Erythroblast (primary cell): ENCODE measurements at regions not wholly inside any gene's neighbourhood (a gene's known extent, or its start where the extent isn't known, plus 50 kb on each side); places are given as distances from the start of the nearest gene placed in this dataset.
A peak's percentile ranks its signal among the peaks of the same experiment; 100 is the strongest.

Experiments
- DNase-seq, 2 experiments: peaks; one replicate each; lab custom pipeline; 2025; lab: John Stamatoyannopoulos, UW
- GATA1 ChIP-seq: IDR thresholded peaks from 2 replicates; pipeline ENCODE4 v1.6.1; 2011; ENCODE audit warnings: low read depth, mild to moderate bottlenecking, control low read depth, low read length, moderate library complexity
- POLR2A ChIP-seq: IDR thresholded peaks from 2 replicates; pipeline ENCODE4 v1.6.1; 2011; ENCODE audit warnings: mild to moderate bottlenecking, low read length

DNA sequence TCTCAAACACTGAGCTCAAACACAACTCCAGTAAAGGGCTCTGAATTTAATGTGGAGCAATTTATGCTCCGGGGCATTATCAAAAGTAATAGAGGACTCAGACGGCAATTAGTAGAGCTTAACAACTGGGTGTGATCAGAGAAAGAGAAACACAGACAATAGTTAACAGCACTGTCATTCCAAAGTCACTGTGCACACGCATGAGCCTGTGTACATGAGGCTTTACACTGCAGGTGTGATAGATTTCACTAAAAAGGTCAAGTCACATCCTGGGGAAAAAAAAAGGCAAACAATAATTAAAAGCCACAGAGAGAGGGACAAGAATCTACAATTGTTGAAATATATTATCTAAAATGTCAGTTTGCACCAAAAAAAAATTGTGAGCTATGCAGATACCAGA lies 956.5 kb downstream of the CDH18 start:
- no peak for DNase-seq
- TF ChIP-seq POLR2A (no peak), GATA1 (no peak)

DNA sequence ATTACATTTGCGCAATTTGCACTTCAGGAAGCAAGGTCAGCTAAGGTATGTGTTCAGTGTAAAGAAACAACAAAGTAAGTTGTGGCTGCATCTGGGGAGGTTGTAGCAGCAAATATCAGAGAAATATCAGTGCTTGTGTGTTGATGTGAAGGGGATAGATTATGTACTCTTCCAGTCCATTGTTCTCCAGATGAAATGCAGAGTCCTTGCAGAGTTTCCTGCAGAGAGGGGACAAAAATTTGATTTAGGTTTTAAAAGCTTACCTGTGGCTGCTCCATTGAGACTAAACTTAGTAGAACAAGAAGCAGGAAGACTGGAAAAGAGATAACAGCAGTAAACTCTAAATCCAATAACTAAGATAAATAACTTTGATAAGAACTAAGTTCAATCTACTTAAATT lies 952.2 kb downstream of the CDH18 start:
- TF ChIP-seq POLR2A: no peak
- TF ChIP-seq GATA1: no peak
- no peak for DNase-seq

DNA sequence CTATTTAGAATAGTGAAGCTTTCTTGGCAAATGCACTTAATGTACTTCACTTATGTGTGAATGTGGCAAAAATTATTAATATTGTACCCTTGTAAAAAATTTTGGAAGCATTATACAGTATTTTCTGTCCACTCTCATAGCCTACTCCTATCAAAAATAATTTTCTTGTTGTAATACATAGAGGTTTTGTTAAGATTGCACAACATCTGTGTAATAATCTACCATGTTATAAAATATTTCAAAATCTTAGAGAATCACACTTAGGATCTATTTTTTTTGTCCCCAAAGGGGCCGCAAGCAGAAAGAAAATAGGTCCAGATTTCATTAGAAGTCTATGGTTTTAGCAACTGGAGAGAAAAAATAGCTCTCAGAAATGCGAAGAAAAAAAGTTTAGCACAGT lies 945.9 kb downstream of the CDH18 start:
- no peak for TF ChIP-seq GATA1
- TF ChIP-seq POLR2A: no peak
- DNase-seq: no peak

DNA sequence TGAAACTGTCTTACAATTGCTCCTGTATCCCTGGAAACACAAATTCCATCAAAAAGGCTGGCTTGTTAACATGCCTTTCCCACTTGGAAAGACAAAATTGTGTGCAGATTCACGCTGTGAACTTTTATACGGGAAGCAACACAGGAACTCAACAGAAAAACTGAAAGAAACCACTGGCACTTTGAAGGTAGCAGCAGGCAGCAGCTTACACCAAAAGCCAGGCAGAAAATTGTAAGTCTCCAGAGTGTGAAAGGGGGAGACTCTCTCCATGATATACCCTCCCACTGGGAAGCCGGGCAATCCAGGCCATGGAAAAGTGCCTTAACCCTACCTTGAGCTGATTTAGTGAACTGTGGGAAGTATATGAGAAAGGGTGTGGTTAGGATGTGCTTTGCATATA lies 943.7 kb downstream of the CDH18 start:
- TF ChIP-seq GATA1: no peak
- TF ChIP-seq POLR2A: no peak
- DNase-seq: no peak

DNA sequence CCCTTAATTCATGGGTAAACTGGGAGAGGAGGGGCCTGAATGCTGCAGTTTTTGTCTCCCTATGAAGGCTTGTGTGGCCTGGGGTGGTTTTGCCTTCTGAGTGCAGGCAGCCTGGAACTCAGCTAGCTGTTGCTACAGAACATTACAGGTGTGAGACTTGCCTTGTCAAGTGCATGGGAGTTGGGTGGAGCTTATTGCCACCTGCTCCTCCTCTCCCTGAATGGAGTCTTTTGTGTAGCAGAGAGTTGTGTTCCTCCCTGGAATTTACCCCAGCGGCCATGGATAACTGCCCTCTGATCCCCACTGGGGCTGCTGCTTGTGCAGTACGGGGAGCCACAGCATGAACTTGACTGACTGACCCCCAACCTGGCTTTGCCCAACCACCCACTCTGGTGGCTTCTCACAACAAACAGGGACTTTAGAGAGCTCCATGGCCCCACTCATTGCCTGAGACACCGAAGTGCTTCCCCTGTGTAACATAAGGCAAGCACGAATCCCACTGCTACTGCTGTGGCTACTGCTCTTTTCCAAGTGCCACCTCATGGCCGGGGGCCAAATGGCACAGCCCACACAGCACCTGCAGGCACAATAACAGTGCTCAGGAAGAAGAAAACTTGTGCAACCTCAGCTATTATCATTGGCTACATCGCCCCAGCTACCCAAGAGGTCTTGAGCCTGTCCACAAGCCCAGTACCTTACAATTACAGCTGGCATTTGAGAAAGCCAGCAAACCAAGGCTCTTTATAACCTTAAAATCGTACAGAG lies 942.9 kb downstream of the CDH18 start:
- no peak for DNase-seq

DNA sequence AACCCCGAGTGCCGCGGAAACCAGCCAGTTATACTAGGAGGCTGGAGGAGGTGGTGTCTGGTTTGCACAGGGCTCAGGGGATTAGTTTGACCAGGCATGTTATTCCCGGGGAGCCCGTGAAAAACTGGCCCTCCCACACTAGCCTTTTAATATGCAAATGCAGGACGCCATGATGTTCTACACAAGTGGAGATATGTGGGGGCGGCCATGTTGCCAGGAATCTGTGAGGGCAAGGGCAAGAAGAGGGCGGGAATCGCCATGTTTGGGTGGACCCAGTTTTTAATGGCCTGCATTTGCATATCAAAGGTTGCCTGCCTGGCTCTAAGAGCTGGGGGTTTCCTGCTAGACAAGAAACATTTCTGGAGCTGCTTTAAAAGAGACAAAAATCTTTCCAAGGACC lies 940.7 kb downstream of the CDH18 start:
- no peak for TF ChIP-seq POLR2A
- no peak for TF ChIP-seq GATA1
- DNase-seq: no peak

More for the DNA sequence above, 942.9 kb downstream of the CDH18 start:
- no peak for TF ChIP-seq POLR2A
- TF ChIP-seq GATA1: no peak

DNA sequence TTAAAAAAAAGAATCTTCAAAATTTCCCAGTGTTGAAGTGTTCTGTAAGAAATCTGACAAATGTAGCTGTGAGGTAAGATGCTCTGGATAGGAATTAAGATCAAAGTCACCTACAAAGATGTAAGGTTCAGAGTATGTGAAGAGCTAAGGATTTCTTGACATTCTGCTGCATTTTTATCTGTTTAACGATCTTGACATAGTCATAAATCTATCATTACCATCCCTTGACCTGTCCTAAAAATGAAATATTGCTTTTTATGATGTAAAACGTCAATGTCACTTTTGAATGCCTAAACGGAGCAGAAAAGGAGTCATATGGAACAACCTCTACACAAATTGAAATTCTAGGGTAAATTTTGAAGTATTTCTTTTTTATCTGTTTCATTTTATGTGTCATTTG lies 939.3 kb downstream of the CDH18 start:
- no peak for TF ChIP-seq POLR2A
- no peak for TF ChIP-seq GATA1
- no peak for DNase-seq

DNA sequence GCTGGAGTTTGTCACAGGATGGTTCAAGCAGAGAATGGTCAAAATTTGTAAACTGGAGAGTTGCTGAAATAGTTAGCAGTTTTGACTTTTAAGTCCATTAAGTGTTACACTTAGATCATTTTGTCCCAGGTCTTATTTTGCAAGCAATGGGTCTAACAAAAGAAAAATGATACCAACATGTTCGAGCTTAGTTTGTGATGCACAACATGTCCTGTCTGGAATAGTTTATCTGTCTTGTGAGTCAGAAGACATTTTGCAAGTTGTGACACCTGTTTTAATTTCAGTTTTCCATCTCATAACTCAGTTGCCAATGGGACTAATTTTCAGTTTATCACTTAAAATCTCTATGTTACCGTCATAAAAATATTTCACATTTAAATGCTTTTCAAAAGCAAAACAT lies 929.8 kb downstream of the CDH18 start:
- DNase-seq: no peak
- TF ChIP-seq POLR2A: no peak
- no peak for TF ChIP-seq GATA1

DNA sequence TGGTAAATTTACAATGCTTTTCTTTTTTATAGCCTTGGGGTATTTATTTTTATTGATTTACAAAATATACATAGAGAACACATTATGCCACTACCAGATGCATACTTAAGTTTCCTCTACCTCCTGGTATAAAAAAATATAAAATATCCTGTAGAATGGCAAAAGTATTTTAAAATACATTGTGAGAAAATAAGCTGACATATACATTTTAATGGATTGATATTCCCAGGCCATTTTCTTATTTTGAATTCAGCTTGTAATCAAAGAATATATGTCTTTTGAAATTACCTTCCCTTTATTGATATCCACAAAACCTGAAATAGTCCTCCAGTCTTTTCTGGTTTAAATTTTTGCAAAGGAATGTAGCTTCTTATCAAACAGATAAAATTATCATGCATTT lies 923.9 kb downstream of the CDH18 start:
- TF ChIP-seq GATA1: no peak
- TF ChIP-seq POLR2A: no peak
- no peak for DNase-seq

DNA sequence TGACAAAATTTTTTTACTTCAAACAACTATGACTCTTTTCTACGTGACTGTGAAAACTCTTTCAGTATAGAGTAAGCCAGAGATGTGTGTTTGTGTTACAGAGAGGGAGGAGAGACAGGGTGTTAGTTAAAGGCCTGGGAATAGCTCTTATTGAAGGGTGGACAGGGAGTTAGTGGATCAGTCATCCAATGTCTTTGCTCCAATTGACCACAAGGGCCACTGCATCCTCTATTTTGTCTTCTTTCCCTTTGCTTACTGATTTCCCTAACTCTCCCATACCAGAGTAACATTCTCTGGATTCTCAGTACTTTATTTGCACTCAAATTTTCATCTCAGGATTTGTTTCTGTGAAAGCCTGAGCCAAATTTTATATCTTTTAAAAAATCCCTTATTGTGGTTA lies 920.3 kb downstream of the CDH18 start:
- DNase-seq: no peak
- TF ChIP-seq POLR2A (no peak), GATA1 (no peak)

DNA sequence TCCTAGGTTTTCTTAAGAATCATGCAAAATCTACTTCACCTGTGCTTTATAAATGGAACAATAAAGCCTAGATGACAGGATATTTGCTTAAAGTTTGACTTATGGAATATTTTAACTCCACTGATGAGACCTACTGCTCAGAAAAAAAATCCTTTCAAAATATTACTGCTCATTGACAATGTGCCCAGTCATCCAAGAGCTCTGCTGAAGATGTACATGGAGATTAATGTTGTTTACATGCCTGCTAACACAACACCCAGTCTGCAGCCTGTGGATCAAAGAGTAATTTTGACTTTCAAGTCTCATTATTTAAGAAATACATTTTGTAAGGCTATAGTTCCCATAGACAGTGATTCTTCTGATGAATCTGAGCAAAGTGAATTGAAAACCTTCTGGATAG lies 889.6 kb downstream of the CDH18 start:
- DNase-seq: peak; percentile 6 to 23

DNA sequence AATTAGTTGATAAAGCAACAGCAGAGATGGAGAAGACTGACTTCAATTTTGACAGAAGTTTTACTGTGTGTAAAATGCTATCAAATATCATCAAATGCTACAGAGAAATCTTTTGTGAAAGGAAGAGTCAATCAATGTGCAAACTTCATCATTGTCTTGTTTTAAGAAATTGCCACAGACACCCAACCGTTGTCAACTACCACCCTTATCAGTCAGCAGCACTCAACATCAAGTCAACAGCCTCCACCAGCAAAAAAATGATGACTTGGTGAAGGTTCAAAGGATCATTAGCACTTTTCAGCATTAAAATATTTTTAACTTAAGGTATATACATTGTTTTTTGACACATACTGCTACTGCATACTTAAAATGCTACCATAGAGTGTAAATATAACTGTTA lies 888.8 kb downstream of the CDH18 start:
- peak; percentile 5 to 38 for DNase-seq
- TF ChIP-seq GATA1: no peak
- TF ChIP-seq POLR2A: no peak

More for the DNA sequence above, 889.6 kb downstream of the CDH18 start:
- TF ChIP-seq POLR2A (no peak), GATA1 (no peak)

DNA sequence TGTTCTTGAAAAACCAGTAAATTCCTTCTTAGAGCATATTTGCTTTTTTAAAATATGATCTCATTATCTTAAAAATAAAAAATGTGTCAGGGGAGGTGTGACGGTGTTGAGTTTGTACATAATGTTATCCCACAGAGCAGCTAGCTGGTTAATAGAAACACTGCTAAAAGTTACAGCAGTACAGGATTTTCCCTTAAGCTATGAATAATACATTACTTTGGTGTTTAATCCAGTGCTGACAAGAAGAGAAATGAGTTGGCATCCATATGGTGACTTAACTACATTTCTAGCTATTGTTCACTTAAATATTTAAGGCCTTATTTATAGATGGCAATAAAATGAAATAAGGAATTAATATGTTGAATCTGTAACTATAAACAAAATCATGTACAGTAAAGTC lies 883.1 kb downstream of the CDH18 start:
- no peak for TF ChIP-seq GATA1
- no peak for TF ChIP-seq POLR2A
- no peak for DNase-seq

DNA sequence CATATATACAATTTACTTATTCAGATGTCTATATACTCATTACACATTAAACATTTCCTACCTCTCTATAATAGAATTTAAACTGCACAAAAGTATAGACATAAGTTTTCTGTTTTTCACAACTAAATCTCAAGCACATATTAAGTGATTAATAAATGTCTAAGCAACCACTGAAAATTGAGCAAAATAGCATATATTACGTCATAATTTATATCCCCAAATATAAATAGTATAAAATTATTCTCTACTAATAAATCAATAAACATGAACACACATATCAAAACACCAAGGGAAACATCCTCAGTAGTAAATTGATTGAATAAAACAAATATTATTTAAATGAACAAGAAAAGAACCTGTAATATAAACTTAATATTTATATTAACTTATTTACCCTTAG lies 865.1 kb downstream of the CDH18 start:
- TF ChIP-seq GATA1 (no peak), POLR2A (no peak)
- DNase-seq: no peak

DNA sequence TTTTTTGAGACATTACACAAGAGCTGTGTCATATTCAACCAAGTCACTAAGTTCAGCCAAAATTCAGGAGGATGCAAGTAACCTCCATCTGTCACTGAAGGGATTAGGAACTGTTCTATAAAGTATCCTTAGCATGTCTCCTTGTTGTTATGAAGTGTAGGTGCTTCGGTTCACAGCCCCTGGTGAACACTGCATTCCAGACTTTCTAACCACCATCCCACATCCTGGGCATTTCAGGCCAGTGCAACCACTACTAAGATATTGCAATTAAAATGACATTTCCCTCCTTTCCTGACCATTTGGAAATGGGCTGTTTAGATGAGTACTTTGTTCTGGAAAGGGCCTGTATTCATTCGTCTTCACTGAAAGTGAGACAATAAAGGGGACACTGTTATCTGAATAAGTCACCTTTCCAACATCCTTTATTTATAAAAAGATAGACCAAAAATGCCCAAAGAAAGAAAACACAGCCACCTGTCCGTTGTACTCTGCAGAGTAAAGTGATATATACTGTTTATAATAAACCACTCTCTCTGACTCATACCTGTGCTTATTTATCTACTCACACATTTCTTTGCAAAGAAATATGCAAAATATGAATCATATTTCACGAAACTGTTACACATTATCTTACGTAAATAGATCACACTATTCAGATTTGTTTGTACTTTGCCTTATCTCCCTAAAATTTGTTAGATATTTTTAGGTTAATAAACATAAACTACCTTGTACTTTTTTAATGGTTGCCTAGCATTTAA lies 861.9 kb downstream of the CDH18 start:
- no peak for DNase-seq
- TF ChIP-seq GATA1 (no peak), POLR2A (no peak)
